ENCODE measurements at regions not wholly inside any gene's neighbourhood (a gene's known extent, or its start where the extent isn't known, plus 50 kb on each side); places are given as distances from the start of the nearest gene placed in this dataset.
A peak's percentile ranks its signal among the peaks of the same experiment; 100 is the strongest.
"Not testable (repeated sequence)": the region's sequence is repeated elsewhere in the genome, so short reads cannot be mapped to it uniquely, and the experiment has no call there.

GRCh38 chr3:198146559-198147164 lies 186.6 kb downstream of the LMLN start:
- DNase-seq (ENCODE audit: low spot score); ATAC-seq: not testable (repeated sequence)

GRCh38 chr3:198147213-198147612 lies 187.2 kb downstream of the LMLN start:
- not testable (repeated sequence) for DNase-seq (ENCODE audit: low spot score); ATAC-seq

GRCh38 chr3:198147993-198148392 lies 188.0 kb downstream of the LMLN start:
- not testable (repeated sequence) for ATAC-seq; DNase-seq (ENCODE audit: low spot score)

GRCh38 chr3:198149904-198150303 lies 189.9 kb downstream of the LMLN start:
- not testable (repeated sequence) for DNase-seq (ENCODE audit: low spot score); ATAC-seq

- ATAC-seq: peak; percentile 28
Measured at GRCh38 chr3:198151867-198152266, 191.8 kb downstream of the LMLN start.

GRCh38 chr3:198155771-198156170 lies 195.8 kb downstream of the LMLN start:
- not testable (repeated sequence) for DNase-seq (ENCODE audit: low spot score); ATAC-seq

More at GRCh38 chr3:198151867-198152266, 191.8 kb downstream of the LMLN start:
- not testable (repeated sequence) for DNase-seq (ENCODE audit: low spot score)

GRCh38 chr3:198157231-198157868 lies 197.3 kb downstream of the LMLN start:
- peak; percentile 65 for ATAC-seq
- not testable (repeated sequence) for DNase-seq (ENCODE audit: low spot score)

- DNase-seq (ENCODE audit: low spot score); ATAC-seq: not testable (repeated sequence)
Measured at GRCh38 chr3:198158007-198158406, 198.0 kb downstream of the LMLN start.

GRCh38 chr3:198167339-198168039 lies 207.5 kb downstream of the LMLN start:
- not testable (repeated sequence) for ATAC-seq
- DNase-seq (ENCODE audit: low spot score): peak; percentile 58

- ATAC-seq; DNase-seq (ENCODE audit: low spot score): not testable (repeated sequence)
Measured at GRCh38 chr3:198170781-198171180, 210.8 kb downstream of the LMLN start.

- DNase-seq (ENCODE audit: low spot score); ATAC-seq: not testable (repeated sequence)
Measured at GRCh38 chr3:198173080-198173479, 213.1 kb downstream of the LMLN start.

GRCh38 chr3:198173929-198174574 lies 214.0 kb downstream of the LMLN start:
- not testable (repeated sequence) for ATAC-seq

More at GRCh38 chr3:198173929-198174574, 214.0 kb downstream of the LMLN start:
- not testable (repeated sequence) for DNase-seq (ENCODE audit: low spot score)

Measured in left lobe of liver (tissue), 2 donors.